Activated CD4-positive, alpha-beta memory T cell treated with anti-CD3 and anti-CD28 coated beads for 36 hours (primary cell): ENCODE measurements at regions not wholly inside any gene's neighbourhood (a gene's known extent, or its start where the extent isn't known, plus 50 kb on each side); places are given as distances from the start of the nearest gene placed in this dataset.

Experiments used
- CTCF ChIA-PET: fragments of 350-600 bp; sonication (Branson Sonifier 250); formaldehyde crosslinking; loops from one replicate; lab custom pipeline; 2021; ENCODE audit warnings: antibody characterized with exemption, inconsistent platforms; lab: Charles Lee
- POLR2A ChIA-PET: fragments of 350-600 bp; sonication (Branson Sonifier 250); formaldehyde crosslinking; loops from one replicate; lab custom pipeline; 2021; ENCODE audit warnings: antibody characterized with exemption; lab: Charles Lee
- DNase-seq: peaks from one replicate; pipeline ENCODE4 v3.0.0-alpha.2; 2020
- H3K27ac Mint-ChIP-seq: one replicate; pipeline ENCODE4 v1.8.0; 2021; ENCODE audit warnings: mixed read lengths
- H3K27me3 Mint-ChIP-seq: one replicate; pipeline ENCODE4 v1.8.0; 2021; ENCODE audit warnings: mixed read lengths
- H3K36me3 Mint-ChIP-seq: one replicate; pipeline ENCODE4 v1.8.0; 2021; ENCODE audit warnings: mixed read lengths
- H3K4me1 Mint-ChIP-seq: one replicate; pipeline ENCODE4 v1.8.0; 2021; ENCODE audit warnings: low read depth, mixed read lengths
- H3K4me3 Mint-ChIP-seq: one replicate; pipeline ENCODE4 v1.8.0; 2021; ENCODE audit warnings: mild to moderate bottlenecking, mixed read lengths
- H3K9me3 Mint-ChIP-seq: one replicate; pipeline ENCODE4 v1.8.0; 2021; ENCODE audit warnings: mixed read lengths
- intact Hi-C: fragments of 100-400 bp; cut with micrococcal nuclease; formaldehyde crosslinking; loops from one replicate; pipeline ENCODE4 v1.15.1; 2023

- H3K9me3 Mint-ChIP-seq = no peaks in the 10 kb centered on the region
Measured at GRCh38 chr10:8487346-8487745, 432.9 kb downstream of the GATA3 start.

GRCh38 chr10:8489232-8489631, 434.7 kb downstream of the GATA3 start:
- Mint-ChIP-seq H3K36me3 (no peaks in the 10 kb centered on the region), H3K9me3 (no peaks in the 10 kb centered on the region), H3K27me3 (peaks cover under 1% of the 10 kb centered on the region), H3K4me3 (no peak overlapping the region), H3K4me1 (no peaks in the 10 kb centered on the region), H3K27ac (no peak overlapping the region)
- DNase-seq = no peak
- intact Hi-C loops = no loop called here
- POLR2A ChIA-PET = no interaction called here
- CTCF ChIA-PET = no interaction called here

More at GRCh38 chr10:8487346-8487745, 432.9 kb downstream of the GATA3 start:
- DNase-seq = no peak
- Mint-ChIP-seq H3K4me1 (peaks cover 2% of the 10 kb centered on the region), H3K27me3 (peaks cover 7% of the 10 kb centered on the region), H3K27ac (no peak overlapping the region), H3K36me3 (no peaks in the 10 kb centered on the region), H3K4me3 (no peak overlapping the region)
- intact Hi-C loops = no loop called here
- CTCF ChIA-PET = interaction anchor here (1.0 kb wide), 1 partner anchor 11 kb away, joined by 3 read pairs; no protein-coding TSS in a partner anchor
- POLR2A ChIA-PET = no interaction called here

GRCh38 chr10:8489823-8490222, 435.3 kb downstream of the GATA3 start:
- Mint-ChIP-seq H3K4me3 (no peak overlapping the region), H3K27me3 (no peaks in the 10 kb centered on the region), H3K9me3 (no peaks in the 10 kb centered on the region), H3K36me3 (no peaks in the 10 kb centered on the region), H3K4me1 (no peaks in the 10 kb centered on the region), H3K27ac (no peak overlapping the region)
- no peak for DNase-seq
- POLR2A ChIA-PET = no interaction called here
- intact Hi-C loops = no loop called here
- CTCF ChIA-PET = no interaction called here

GRCh38 chr10:8498290-8498689, 443.8 kb downstream of the GATA3 start:
- Mint-ChIP-seq H3K4me1 (peaks cover 13% of the 10 kb centered on the region), H3K36me3 (no peaks in the 10 kb centered on the region), H3K27me3 (peaks cover 7% of the 10 kb centered on the region), H3K27ac (no peak overlapping the region), H3K4me3 (no peak overlapping the region), H3K9me3 (peaks cover 6% of the 10 kb centered on the region)
- intact Hi-C loops = no loop called here
- DNase-seq = no peak
- ChIA-PET POLR2A (interaction anchor here (1.1 kb wide), 1 partner anchor 365 kb away, joined by 3 read pairs; no protein-coding TSS in a partner anchor), CTCF (interaction anchor here (0.5 kb wide), 1 partner anchor 36 kb away, joined by 3 read pairs; no protein-coding TSS in a partner anchor)

- Mint-ChIP-seq H3K27ac (no peak overlapping the region), H3K27me3 (peaks cover 7% of the 10 kb centered on the region), H3K36me3 (no peaks in the 10 kb centered on the region), H3K9me3 (peaks cover 6% of the 10 kb centered on the region), H3K4me3 (no peak overlapping the region), H3K4me1 (peaks cover 13% of the 10 kb centered on the region)
- ChIA-PET POLR2A (interaction anchor here (1.1 kb wide), 1 partner anchor 365 kb away, joined by 3 read pairs; no protein-coding TSS in a partner anchor), CTCF (no interaction called here)
- peak; percentile 54 for DNase-seq
- intact Hi-C loops = no loop called here
Measured at GRCh38 chr10:8498881-8499280, 444.4 kb downstream of the GATA3 start.

- intact Hi-C loops = no loop called here
- no peak overlapping the region for H3K27ac Mint-ChIP-seq
- no peak for DNase-seq
Measured at GRCh38 chr10:8499312-8499711, 444.8 kb downstream of the GATA3 start.

GRCh38 chr10:8499752-8500390, 445.4 kb downstream of the GATA3 start:
- ChIA-PET CTCF (no interaction called here), POLR2A (no interaction called here)
- Mint-ChIP-seq H3K9me3 (peaks cover 6% of the 10 kb centered on the region), H3K27me3 (peaks cover 9% of the 10 kb centered on the region), H3K36me3 (no peaks in the 10 kb centered on the region), H3K27ac (no peak overlapping the region), H3K4me1 (peaks cover 13% of the 10 kb centered on the region), H3K4me3 (no peak overlapping the region)
- DNase-seq = no peak
- intact Hi-C loops = no loop called here

More at GRCh38 chr10:8499312-8499711, 444.8 kb downstream of the GATA3 start:
- ChIA-PET POLR2A (interaction anchor here (1.1 kb wide), 1 partner anchor 366 kb away, joined by 3 read pairs; no protein-coding TSS in a partner anchor), CTCF (no interaction called here)
- Mint-ChIP-seq H3K9me3 (peaks cover 6% of the 10 kb centered on the region), H3K36me3 (no peaks in the 10 kb centered on the region), H3K4me3 (no peak overlapping the region), H3K27me3 (peaks cover 8% of the 10 kb centered on the region), H3K4me1 (peaks cover 13% of the 10 kb centered on the region)

GRCh38 chr10:8502573-8502972, 448.1 kb downstream of the GATA3 start:
- CTCF ChIA-PET = no interaction called here
- DNase-seq = no peak
- peaks cover 13% of the 10 kb centered on the region for H3K4me1 Mint-ChIP-seq
- H3K27me3 Mint-ChIP-seq = peaks cover 14% of the 10 kb centered on the region
- no peaks in the 10 kb centered on the region for H3K36me3 Mint-ChIP-seq
- H3K27ac Mint-ChIP-seq = no peak overlapping the region
- no peak overlapping the region for H3K4me3 Mint-ChIP-seq
- peaks cover 6% of the 10 kb centered on the region for H3K9me3 Mint-ChIP-seq
- intact Hi-C loops = no loop called here
- POLR2A ChIA-PET = no interaction called here

- intact Hi-C loops = no loop called here
- peaks cover under 1% of the 10 kb centered on the region for H3K9me3 Mint-ChIP-seq
- ChIA-PET POLR2A (no interaction called here), CTCF (no interaction called here)
- H3K4me3 Mint-ChIP-seq = no peak overlapping the region
- peaks cover 2% of the 10 kb centered on the region for H3K4me1 Mint-ChIP-seq
- H3K27ac Mint-ChIP-seq = no peak overlapping the region
- no peak for DNase-seq
- no peaks in the 10 kb centered on the region for H3K36me3 Mint-ChIP-seq
- H3K27me3 Mint-ChIP-seq = peaks cover 15% of the 10 kb centered on the region
Measured at GRCh38 chr10:8504499-8504898, 450.0 kb downstream of the GATA3 start.

- POLR2A ChIA-PET = no interaction called here
- intact Hi-C loops = no loop called here
Measured at GRCh38 chr10:8507156-8507555, 452.7 kb downstream of the GATA3 start.

GRCh38 chr10:8508882-8509281, 454.4 kb downstream of the GATA3 start:
- ChIA-PET CTCF (interaction anchor here (0.5 kb wide), 1 partner anchor 168 kb away, joined by 3 read pairs; no protein-coding TSS in a partner anchor), POLR2A (no interaction called here)
- DNase-seq = no peak
- Mint-ChIP-seq H3K4me3 (no peak overlapping the region), H3K27ac (no peak overlapping the region), H3K36me3 (no peaks in the 10 kb centered on the region), H3K9me3 (no peaks in the 10 kb centered on the region), H3K4me1 (no peaks in the 10 kb centered on the region), H3K27me3 (peaks cover 15% of the 10 kb centered on the region)
- intact Hi-C loops = no loop called here

More at GRCh38 chr10:8507156-8507555, 452.7 kb downstream of the GATA3 start:
- Mint-ChIP-seq H3K36me3 (no peaks in the 10 kb centered on the region), H3K9me3 (no peaks in the 10 kb centered on the region), H3K4me3 (no peak overlapping the region), H3K27ac (no peak overlapping the region), H3K27me3 (peaks cover 12% of the 10 kb centered on the region), H3K4me1 (no peaks in the 10 kb centered on the region)
- no peak for DNase-seq
- CTCF ChIA-PET = interaction anchor here (0.7 kb wide), 1 partner anchor 468 kb away, joined by 3 read pairs; no protein-coding TSS in a partner anchor

- DNase-seq = no peak
- Mint-ChIP-seq H3K27ac (no peak overlapping the region), H3K27me3 (peaks cover 14% of the 10 kb centered on the region), H3K9me3 (no peaks in the 10 kb centered on the region), H3K4me3 (no peak overlapping the region), H3K36me3 (no peaks in the 10 kb centered on the region), H3K4me1 (no peaks in the 10 kb centered on the region)
- ChIA-PET POLR2A (no interaction called here), CTCF (interaction anchor here (1.3 kb wide), 1 partner anchor 9 kb away, joined by 4 read pairs; no protein-coding TSS in a partner anchor)
- intact Hi-C loops = no loop called here
Measured at GRCh38 chr10:8510471-8510870, 456.0 kb downstream of the GATA3 start.
